ENCODE measurements at regions not wholly inside any gene's neighbourhood (a gene's known extent, or its start where the extent isn't known, plus 50 kb on each side); places are given as distances from the start of the nearest gene placed in this dataset.

GRCh38 chr5:74009502-74009901 is 383.5 kb downstream of the ARHGEF28 start (continued):
- TF ChIP-seq ZNF23 (tag by site-specific recombination; IDR thresholded peaks at IDR 0.05; ENCODE audit: borderline replicate concordance) (no peak), SP7 (tag by site-specific recombination; IDR thresholded peaks at IDR 0.05) (no peak), ZNF362 (tag by site-specific recombination; IDR thresholded peaks at IDR 0.05) (0 out of 2 replicates have a peak, but pooled peaks have one; percentile 44), ZBTB48 (tag by site-specific recombination; IDR thresholded peaks at IDR 0.05) (no peak), ZNF274 (IDR thresholded peaks at IDR 0.05; ENCODE audit: low read length) (no peak), ZNF274 (tag by site-specific recombination; IDR thresholded peaks at IDR 0.05; ENCODE audit: borderline replicate concordance) (no peak), ZBTB17 (tag by site-specific recombination; IDR thresholded peaks at IDR 0.05) (no peak), ZNF140 (tag by site-specific recombination; IDR thresholded peaks at IDR 0.05) (no peak), ZNF133 (tag by site-specific recombination; IDR thresholded peaks at IDR 0.05) (no peak), ZNF48 (tag by site-specific recombination; IDR thresholded peaks at IDR 0.05) (no peak)

- no peak overlapping the region for H3K27ac ChIP-seq (ENCODE audit: extremely low read depth, low read depth, low read length)
- no peaks in the 10 kb centered on the region for H3K4me1 ChIP-seq (ENCODE audit: control insufficient read depth, insufficient read depth, low read length)
- H3K36me3 ChIP-seq (ENCODE audit: control insufficient read depth in 2 of 2, insufficient read depth in 1 of 2, low read length in 2 of 2) = no peaks in the 10 kb centered on the region
- CTCF ChIA-PET = no interaction called here
- no peak overlapping the region for H3K4me3 ChIP-seq (ENCODE audit: low read depth, low read length)
- POLR2A ChIA-PET = no interaction called here
- TF ChIP-seq ZNF707 (tag by site-specific recombination; IDR thresholded peaks at IDR 0.05) (no peak), GLI2 (tag by site-specific recombination; IDR thresholded peaks at IDR 0.05; ENCODE audit: borderline replicate concordance, low read depth) (no peak), ZBTB20 (tag by site-specific recombination; IDR thresholded peaks at IDR 0.05) (no peak), HOXA7 (CRISPR knock-in tag; IDR thresholded peaks at IDR 0.05; ENCODE audit: borderline replicate concordance) (no peak), ZNF433 (tag by site-specific recombination; IDR thresholded peaks at IDR 0.05; ENCODE audit: low read depth) (no peak), ZNF174 (tag by site-specific recombination; IDR thresholded peaks at IDR 0.05) (no peak), ZNF837 (tag by site-specific recombination; IDR thresholded peaks at IDR 0.05) (no peak), ZSCAN4 (tag by site-specific recombination; IDR thresholded peaks at IDR 0.05) (no peak), PRDM1 (tag by site-specific recombination; IDR thresholded peaks at IDR 0.05) (no peak), ZNF624 (tag by site-specific recombination; IDR thresholded peaks at IDR 0.05) (no peak)
- no peaks in the 10 kb centered on the region; the same call in 1 of the 2 replicates for H3K9me3 ChIP-seq (ENCODE audit: control insufficient read depth, insufficient read depth, low read depth, low read length)
These were observed 381.2 kb downstream of the ARHGEF28 start for GRCh38 chr5:74007193-74007592.

GRCh38 chr5:73999297-73999696 is 373.3 kb downstream of the ARHGEF28 start:
- TF ChIP-seq ZNF354C (tag by site-specific recombination; IDR thresholded peaks at IDR 0.05; ENCODE audit: borderline replicate concordance, low read depth) (no peak), KLF7 (tag by site-specific recombination; IDR thresholded peaks at IDR 0.05; ENCODE audit: borderline replicate concordance) (no peak), GFI1B (tag by site-specific recombination; IDR thresholded peaks at IDR 0.05) (no peak), FEZF1 (tag by site-specific recombination; IDR thresholded peaks at IDR 0.05) (peak; percentile 49; the same call in 1 of the 2 replicates), SCRT2 (tag by site-specific recombination; IDR thresholded peaks at IDR 0.05) (peak; percentile 62), ELK4 (IDR thresholded peaks at IDR 0.05; ENCODE audit: borderline replicate concordance, low read depth, low read length) (no peak), SCRT1 (tag by site-specific recombination; IDR thresholded peaks at IDR 0.05; ENCODE audit: borderline replicate concordance) (no peak)
- H3K4me1 ChIP-seq (ENCODE audit: control insufficient read depth, insufficient read depth, low read length) = peaks cover 6% of the 10 kb centered on the region; the same call in 1 of the 2 replicates
- ChIA-PET CTCF (interaction anchor here (0.6 kb wide), 1 partner anchor 672 kb away, joined by 3 read pairs; no protein-coding TSS in a partner anchor), POLR2A (no interaction called here)
- no peak overlapping the region for H3K4me3 ChIP-seq (ENCODE audit: low read depth, low read length)
- H3K9me3 ChIP-seq (ENCODE audit: control insufficient read depth, insufficient read depth, low read depth, low read length) = no peaks in the 10 kb centered on the region; the same call in 1 of the 2 replicates
- H3K36me3 ChIP-seq (ENCODE audit: control insufficient read depth in 2 of 2, insufficient read depth in 1 of 2, low read length in 2 of 2) = no peaks in the 10 kb centered on the region
- H3K27ac ChIP-seq (ENCODE audit: extremely low read depth, low read depth, low read length) = no peak overlapping the region

Data from HEK293 (cell line).